ENCODE measurements at regions not wholly inside any gene's neighbourhood (a gene's known extent, or its start where the extent isn't known, plus 50 kb on each side); places are given as distances from the start of the nearest gene placed in this dataset.
"Not testable (repeated sequence)": the region's sequence is repeated elsewhere in the genome, so short reads cannot be mapped to it uniquely, and the experiment has no call there.

- no peak for DNase-seq (ENCODE audit: low read depth in 3 of 3, low spot score in 1 of 3)
These were observed 454.1 kb upstream of the DCN start for GRCh38 chr12:91636721-91637120.

- DNase-seq (ENCODE audit: low read depth in 3 of 3, low spot score in 1 of 3), result not testable (repeated sequence)
These were observed 451.7 kb upstream of the DCN start for GRCh38 chr12:91634386-91634713.

GRCh38 chr12:91633734-91634357, 451.2 kb upstream of the DCN start:
- peak in 1 of 3 donors; percentile 1 for DNase-seq (ENCODE audit: low read depth in 3 of 3, low spot score in 1 of 3)

GRCh38 chr12:91633206-91633605, 450.6 kb upstream of the DCN start:
- no peak for DNase-seq (ENCODE audit: low read depth in 3 of 3, low spot score in 1 of 3)

- DNase-seq (ENCODE audit: low read depth in 3 of 3, low spot score in 1 of 3), result no peak
These were observed 449.6 kb upstream of the DCN start for GRCh38 chr12:91632042-91632786.

GRCh38 chr12:91630596-91631293, 448.1 kb upstream of the DCN start:
- DNase-seq (ENCODE audit: low read depth in 3 of 3, low spot score in 1 of 3), result no peak

- no peak for DNase-seq (ENCODE audit: low read depth in 3 of 3, low spot score in 1 of 3)
These were observed 447.5 kb upstream of the DCN start for GRCh38 chr12:91630083-91630482.

- DNase-seq (ENCODE audit: low read depth in 3 of 3, low spot score in 1 of 3), result no peak
These were observed 446.8 kb upstream of the DCN start for GRCh38 chr12:91629440-91629839.

GRCh38 chr12:91628656-91629055, 446.0 kb upstream of the DCN start:
- no peak for DNase-seq (ENCODE audit: low read depth in 3 of 3, low spot score in 1 of 3)

GRCh38 chr12:91627225-91627624, 444.6 kb upstream of the DCN start:
- DNase-seq (ENCODE audit: low read depth in 3 of 3, low spot score in 1 of 3), result no peak

GRCh38 chr12:91622981-91623380, 440.4 kb upstream of the DCN start:
- DNase-seq (ENCODE audit: low read depth in 3 of 3, low spot score in 1 of 3), result no peak

GRCh38 chr12:91622037-91622436, 439.4 kb upstream of the DCN start:
- DNase-seq (ENCODE audit: low read depth in 3 of 3, low spot score in 1 of 3), result no peak

- no peak for DNase-seq (ENCODE audit: low read depth in 3 of 3, low spot score in 1 of 3)
These were observed 438.4 kb upstream of the DCN start for GRCh38 chr12:91620992-91621391.

GRCh38 chr12:91620422-91620821, 437.8 kb upstream of the DCN start:
- no peak for DNase-seq (ENCODE audit: low read depth in 3 of 3, low spot score in 1 of 3)

- no peak for DNase-seq (ENCODE audit: low read depth in 3 of 3, low spot score in 1 of 3)
These were observed 435.7 kb upstream of the DCN start for GRCh38 chr12:91618281-91618680.

GRCh38 chr12:91617818-91618217, 435.2 kb upstream of the DCN start:
- no peak for DNase-seq (ENCODE audit: low read depth in 3 of 3, low spot score in 1 of 3)

GRCh38 chr12:91616416-91616815, 433.8 kb upstream of the DCN start:
- no peak for DNase-seq (ENCODE audit: low read depth in 3 of 3, low spot score in 1 of 3)

GRCh38 chr12:91613223-91613779, 430.7 kb upstream of the DCN start:
- no peak for DNase-seq (ENCODE audit: low read depth in 3 of 3, low spot score in 1 of 3)

- DNase-seq (ENCODE audit: low read depth in 3 of 3, low spot score in 1 of 3), result no peak
These were observed 427.9 kb upstream of the DCN start for GRCh38 chr12:91610561-91610960.

GRCh38 chr12:91609283-91609682, 426.7 kb upstream of the DCN start:
- DNase-seq (ENCODE audit: low read depth in 3 of 3, low spot score in 1 of 3), result no peak

GRCh38 chr12:91608542-91608941, 425.9 kb upstream of the DCN start:
- no peak for DNase-seq (ENCODE audit: low read depth in 3 of 3, low spot score in 1 of 3)

All from stimulated activated CD4-positive, alpha-beta T cell treated with anti-CD3 and anti-CD28 coated beads, TNF-alpha, amount 100 ng/mL, for 1 hour (primary cell).